ENCODE measurements at regions not wholly inside any gene's neighbourhood (a gene's known extent, or its start where the extent isn't known, plus 50 kb on each side); places are given as distances from the start of the nearest gene placed in this dataset.

DNA sequence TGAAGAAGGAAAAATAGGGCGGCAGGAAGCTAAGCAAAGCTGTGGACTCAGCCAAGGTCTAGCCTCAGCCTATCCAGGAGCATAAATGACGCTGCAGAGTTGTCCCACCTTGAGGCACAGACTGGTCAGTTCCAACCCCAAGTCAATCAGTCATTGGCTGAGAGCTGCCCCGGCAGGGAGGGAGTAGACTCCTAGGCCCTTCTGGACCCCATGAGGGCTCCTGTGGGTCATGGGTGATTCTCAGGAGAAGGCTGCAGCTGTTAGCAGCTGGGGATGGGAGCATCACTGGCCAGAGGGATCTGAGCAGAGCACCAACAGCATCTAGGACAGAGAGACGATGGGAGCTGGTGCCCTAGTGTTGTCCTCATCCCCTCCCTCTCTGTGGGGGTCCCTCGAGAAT, 51.8 kb upstream of the ESRRB start:
- TF ChIP-seq, protein P1, sequence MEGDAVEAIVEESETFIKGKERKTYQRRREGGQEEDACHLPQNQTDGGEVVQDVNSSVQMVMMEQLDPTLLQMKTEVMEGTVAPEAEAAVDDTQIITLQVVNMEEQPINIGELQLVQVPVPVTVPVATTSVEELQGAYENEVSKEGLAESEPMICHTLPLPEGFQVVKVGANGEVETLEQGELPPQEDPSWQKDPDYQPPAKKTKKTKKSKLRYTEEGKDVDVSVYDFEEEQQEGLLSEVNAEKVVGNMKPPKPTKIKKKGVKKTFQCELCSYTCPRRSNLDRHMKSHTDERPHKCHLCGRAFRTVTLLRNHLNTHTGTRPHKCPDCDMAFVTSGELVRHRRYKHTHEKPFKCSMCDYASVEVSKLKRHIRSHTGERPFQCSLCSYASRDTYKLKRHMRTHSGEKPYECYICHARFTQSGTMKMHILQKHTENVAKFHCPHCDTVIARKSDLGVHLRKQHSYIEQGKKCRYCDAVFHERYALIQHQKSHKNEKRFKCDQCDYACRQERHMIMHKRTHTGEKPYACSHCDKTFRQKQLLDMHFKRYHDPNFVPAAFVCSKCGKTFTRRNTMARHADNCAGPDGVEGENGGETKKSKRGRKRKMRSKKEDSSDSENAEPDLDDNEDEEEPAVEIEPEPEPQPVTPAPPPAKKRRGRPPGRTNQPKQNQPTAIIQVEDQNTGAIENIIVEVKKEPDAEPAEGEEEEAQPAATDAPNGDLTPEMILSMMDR (conservative IDR thresholded peaks at IDR 0.05): no peak
- TF ChIP-seq EZH2 (IDR thresholded peaks at IDR 0.05; ENCODE audit: low read depth): no peak

All from PC-9 (cell line).